Osteoblast (primary cell): ENCODE measurements at regions not wholly inside any gene's neighbourhood (a gene's known extent, or its start where the extent isn't known, plus 50 kb on each side); places are given as distances from the start of the nearest gene placed in this dataset.
"Not testable (repeated sequence)": the region's sequence is repeated elsewhere in the genome, so short reads cannot be mapped to it uniquely, and the experiment has no call there.

ENCODE experiments used
- DNase-seq: peaks from one replicate; pipeline ENCODE4 v3.0.0; 2011; ENCODE audit warnings: low spot score, mixed read lengths; ENCODE audit not compliant: insufficient read length; ENCODE audit errors: missing footprints
- H2AFZ ChIP-seq: 2 replicates; pipeline ENCODE4 v1.6.0; 2011; ENCODE audit warnings: mild to moderate bottlenecking, low read length
- H3K27ac ChIP-seq: 2 replicates; pipeline ENCODE4 v1.5.1; 2011; ENCODE audit warnings: mild to moderate bottlenecking, low read depth, low read length, moderate library complexity
- H3K27me3 ChIP-seq: 2 replicates; pipeline ENCODE4 v1.6.0; 2012; ENCODE audit warnings: mild to moderate bottlenecking, control low read depth, inconsistent platforms, low read length, moderate library complexity; ENCODE audit not compliant: insufficient read depth
- H3K36me3 ChIP-seq: 2 replicates; pipeline ENCODE4 v1.5.1; 2011; ENCODE audit warnings: mild to moderate bottlenecking, low read length, control low read depth, moderate library complexity; ENCODE audit not compliant: insufficient read depth
- H3K4me1 ChIP-seq: 2 replicates; pipeline ENCODE4 v1.5.1; 2011; ENCODE audit warnings: mild to moderate bottlenecking, low read length, control low read depth, moderate library complexity; ENCODE audit not compliant: insufficient read depth
- H3K4me2 ChIP-seq: 2 replicates; pipeline ENCODE4 v1.6.0; 2011; ENCODE audit warnings: mild to moderate bottlenecking, low read length; ENCODE audit not compliant: insufficient read depth
- H3K4me3 ChIP-seq: fragments of 200-600 bp; sonication (generic); 3 replicates; pipeline ENCODE4 v1.5.1; 2012; ENCODE audit warnings: mild to moderate bottlenecking, low read length, inconsistent platforms; ENCODE audit not compliant: insufficient read depth
- H3K79me2 ChIP-seq: 2 replicates; pipeline ENCODE4 v1.6.0; 2012; ENCODE audit warnings: mild to moderate bottlenecking, low read length, control low read depth, inconsistent platforms; ENCODE audit not compliant: insufficient read depth
- H3K9me3 ChIP-seq: 2 replicates; pipeline ENCODE4 v1.5.1; 2011; ENCODE audit warnings: low read depth, low read length, control low read depth
- H4K20me1 ChIP-seq: 2 replicates; pipeline ENCODE4 v1.6.0; 2012; ENCODE audit warnings: mild to moderate bottlenecking, low read length, control low read depth; ENCODE audit not compliant: insufficient read depth
- CTCF ChIP-seq: IDR thresholded peaks from 2 replicates; pipeline ENCODE4 v1.5.1; 2011; ENCODE audit warnings: mild to moderate bottlenecking, low read depth, low read length, moderate library complexity; ENCODE audit errors: extremely low read depth

GRCh38 chr12:95380997-95381786, 92.8 kb upstream of the METAP2 start:
- Histone ChIP-seq H3K79me2 (no peaks in the 10 kb centered on the region), H3K36me3 (no peaks in the 10 kb centered on the region)

GRCh38 chr12:95383920-95384319, 90.0 kb upstream of the METAP2 start:
- H4K20me1 ChIP-seq, H3K9me3 ChIP-seq, H3K36me3 ChIP-seq, H3K27me3 ChIP-seq, DNase-seq, H3K27ac ChIP-seq, H3K4me3 ChIP-seq, H3K79me2 ChIP-seq: not testable (repeated sequence)
- peak overlapping the region; percentile 46 for H3K4me2 ChIP-seq
- H2AFZ ChIP-seq = peak overlapping the region; percentile 11
- H3K4me1 ChIP-seq = peaks cover 25% of the 10 kb centered on the region

More at GRCh38 chr12:95380997-95381786, 92.8 kb upstream of the METAP2 start:
- Histone ChIP-seq H3K27me3 (peaks cover 2% of the 10 kb centered on the region), H3K4me2 (peak overlapping the region; percentile 16), H2AFZ (peak overlapping the region; percentile 65), H3K9me3 (no peaks in the 10 kb centered on the region), H4K20me1 (no peaks in the 10 kb centered on the region), H3K4me3 (no peak overlapping the region), H3K4me1 (peaks cover 25% of the 10 kb centered on the region), H3K27ac (no peak overlapping the region)
- DNase-seq = peak; percentile 69
- no peak for TF ChIP-seq CTCF

- Histone ChIP-seq H2AFZ (peak overlapping the region; percentile 95), H3K36me3 (no peaks in the 10 kb centered on the region), H3K4me3 (peak overlapping the region; percentile 76), H3K27ac (no peak overlapping the region), H4K20me1 (no peaks in the 10 kb centered on the region), H3K79me2 (no peaks in the 10 kb centered on the region), H3K27me3 (peaks cover 3% of the 10 kb centered on the region), H3K4me2 (peak overlapping the region; percentile 98), H3K4me1 (peaks cover 25% of the 10 kb centered on the region), H3K9me3 (no peaks in the 10 kb centered on the region)
- DNase-seq = no peak
- no peak for TF ChIP-seq CTCF
These were observed 89.2 kb upstream of the METAP2 start for GRCh38 chr12:95384785-95385184.

DNA sequence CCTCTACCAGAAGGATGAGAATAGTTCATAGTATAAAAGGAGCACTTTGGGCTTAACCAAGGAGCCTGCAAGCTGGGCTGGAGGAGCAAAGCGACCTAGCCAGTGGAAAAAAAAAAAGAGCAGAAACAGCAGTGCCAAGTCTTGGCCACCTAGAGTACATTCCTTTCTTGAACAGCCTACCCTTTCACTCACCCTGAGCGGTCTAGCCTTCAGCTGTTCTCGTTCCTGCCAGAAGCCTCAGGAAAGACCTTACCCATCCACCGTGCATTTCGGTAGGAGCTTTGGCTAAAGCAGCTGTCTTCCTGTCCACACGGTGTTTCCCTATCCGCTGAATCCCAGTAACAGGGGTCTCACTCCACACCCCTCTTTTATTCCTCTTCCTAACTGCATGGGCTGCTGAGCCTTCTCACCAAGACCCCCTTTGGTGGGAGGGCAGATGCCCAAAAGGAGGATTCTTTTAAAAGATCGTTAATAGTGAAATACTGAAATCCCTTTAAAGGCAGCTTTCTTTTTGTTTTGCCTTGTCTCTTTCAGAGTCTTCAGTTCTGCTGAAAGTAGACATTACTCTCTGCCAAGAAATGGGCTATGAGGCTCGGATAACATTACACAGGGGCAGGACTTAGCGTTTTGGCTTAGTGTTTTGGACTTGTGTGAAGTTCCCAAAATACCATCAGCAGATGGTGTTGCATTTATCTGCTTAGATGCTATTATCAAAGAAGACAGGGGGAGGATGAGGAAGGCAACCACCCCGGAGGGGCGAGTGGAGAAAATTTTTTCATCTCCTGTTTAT, 88.5 kb upstream of the METAP2 start:
- Histone ChIP-seq H3K79me2 (no peaks in the 10 kb centered on the region), H3K27ac (peak overlapping the region; percentile 20), H2AFZ (peak overlapping the region; percentile 95), H3K4me3 (peak overlapping the region; percentile 76), H3K27me3 (peaks cover 3% of the 10 kb centered on the region), H3K36me3 (no peaks in the 10 kb centered on the region), H4K20me1 (no peaks in the 10 kb centered on the region), H3K4me2 (peak overlapping the region; percentile 98), H3K4me1 (peaks cover 25% of the 10 kb centered on the region), H3K9me3 (no peaks in the 10 kb centered on the region)
- TF ChIP-seq CTCF = no peak
- peak; percentile 76 for DNase-seq
